SK-N-SH (cell line): ENCODE measurements at regions not wholly inside any gene's neighbourhood (a gene's known extent, or its start where the extent isn't known, plus 50 kb on each side); places are given as distances from the start of the nearest gene placed in this dataset.

Experiments
- ELF1 ChIP-seq: IDR thresholded peaks from 2 replicates; pipeline ENCODE4 v1.4.0; 2012
- EP300 ChIP-seq, 2 experiments: IDR thresholded peaks; 2 replicates each; pipeline versions ENCODE4 v1.4.0 to v1.6.1; 2012; ENCODE audit warnings: borderline replicate concordance in 1 of 2, low read depth in 1 of 2, low read length in 1 of 2
- GATA2 ChIP-seq: sonication (generic); formaldehyde crosslinking; IDR thresholded peaks from 2 replicates; pipeline ENCODE4 v1.5.0; 2020; ENCODE audit warnings: mild to moderate bottlenecking, missing genetic modification reagents
- POLR2AphosphoS5 ChIP-seq: IDR thresholded peaks from 2 replicates; pipeline ENCODE4 v1.6.1; 2012; ENCODE audit warnings: low read depth, low read length
- RAD21 ChIP-seq: IDR thresholded peaks from 2 replicates; pipeline ENCODE4 v1.6.1; 2012; ENCODE audit warnings: mild to moderate bottlenecking, low read length
- SMC3 ChIP-seq: IDR thresholded peaks from 2 replicates; pipeline ENCODE4 v1.6.1; 2012; ENCODE audit warnings: low read depth, low read length, improper control_type of control experiment
- TAF1 ChIP-seq: IDR thresholded peaks from 2 replicates; pipeline ENCODE4 v1.6.1; 2012; ENCODE audit warnings: low read depth, mild to moderate bottlenecking, low read length, moderate library complexity, borderline replicate concordance
- TEAD4 ChIP-seq: IDR thresholded peaks from 2 replicates; pipeline ENCODE4 v1.4.0; 2012; ENCODE audit warnings: mild to moderate bottlenecking, borderline replicate concordance; ENCODE audit not compliant: insufficient read depth
- YY1 ChIP-seq: IDR thresholded peaks from 2 replicates; pipeline ENCODE4 v1.4.0; 2012; ENCODE audit warnings: low read depth, mild to moderate bottlenecking
- TF ChIP-seq, protein P1 (sequence below): fragments of 200-600 bp; sonication (generic); IDR thresholded peaks from 2 replicates; pipeline ENCODE4 v1.6.1; 2017; ENCODE audit warnings: antibody characterized with exemption, mild to moderate bottlenecking, moderate library complexity
- TF ChIP-seq, protein P2 (sequence below): fragments of 150-350 bp; IDR thresholded peaks from 2 replicates; pipeline ENCODE4 v1.6.1; 2017; ENCODE audit warnings: antibody characterized with exemption, low read length, low read depth, borderline replicate concordance
- TF ChIP-seq, protein P3 (sequence below): fragments of 150-350 bp; IDR thresholded peaks from 2 replicates; pipeline ENCODE4 v1.6.1; 2016; ENCODE audit warnings: mild to moderate bottlenecking, low read depth, low read length

DNA sequence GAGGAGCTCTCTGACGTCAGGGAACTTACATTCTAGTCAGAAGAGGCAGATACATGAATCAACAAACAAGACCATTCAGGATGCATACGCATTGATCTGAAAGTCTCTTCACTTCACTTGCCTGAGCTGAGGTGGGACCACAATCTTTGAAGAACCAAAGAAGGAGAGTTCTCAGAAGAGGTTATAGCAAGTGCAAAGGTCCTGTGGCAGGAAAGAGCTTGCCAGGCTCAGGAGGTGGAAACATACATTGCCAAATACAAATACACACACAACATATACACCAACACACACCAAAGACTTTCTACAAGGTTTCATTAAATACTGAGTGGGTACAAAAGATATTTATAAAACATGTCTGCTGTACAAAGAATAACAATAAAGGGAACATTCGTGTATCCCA is 86.8 kb upstream of the GJB5 start:
- TF ChIP-seq EP300 (IDR thresholded peaks at IDR 0.05; ENCODE audit: borderline replicate concordance in 1 of 2, low read depth in 1 of 2, low read length in 1 of 2) (no peak), TAF1 (no peak), POLR2AphosphoS5 (no peak), SMC3 (no peak), YY1 (no peak), ELF1 (no peak), TEAD4 (no peak), RAD21 (no peak), GATA2 (CRISPR knock-in tag) (no peak)
- TF ChIP-seq, protein P1, sequence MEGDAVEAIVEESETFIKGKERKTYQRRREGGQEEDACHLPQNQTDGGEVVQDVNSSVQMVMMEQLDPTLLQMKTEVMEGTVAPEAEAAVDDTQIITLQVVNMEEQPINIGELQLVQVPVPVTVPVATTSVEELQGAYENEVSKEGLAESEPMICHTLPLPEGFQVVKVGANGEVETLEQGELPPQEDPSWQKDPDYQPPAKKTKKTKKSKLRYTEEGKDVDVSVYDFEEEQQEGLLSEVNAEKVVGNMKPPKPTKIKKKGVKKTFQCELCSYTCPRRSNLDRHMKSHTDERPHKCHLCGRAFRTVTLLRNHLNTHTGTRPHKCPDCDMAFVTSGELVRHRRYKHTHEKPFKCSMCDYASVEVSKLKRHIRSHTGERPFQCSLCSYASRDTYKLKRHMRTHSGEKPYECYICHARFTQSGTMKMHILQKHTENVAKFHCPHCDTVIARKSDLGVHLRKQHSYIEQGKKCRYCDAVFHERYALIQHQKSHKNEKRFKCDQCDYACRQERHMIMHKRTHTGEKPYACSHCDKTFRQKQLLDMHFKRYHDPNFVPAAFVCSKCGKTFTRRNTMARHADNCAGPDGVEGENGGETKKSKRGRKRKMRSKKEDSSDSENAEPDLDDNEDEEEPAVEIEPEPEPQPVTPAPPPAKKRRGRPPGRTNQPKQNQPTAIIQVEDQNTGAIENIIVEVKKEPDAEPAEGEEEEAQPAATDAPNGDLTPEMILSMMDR = no peak
- TF ChIP-seq, protein P2, sequence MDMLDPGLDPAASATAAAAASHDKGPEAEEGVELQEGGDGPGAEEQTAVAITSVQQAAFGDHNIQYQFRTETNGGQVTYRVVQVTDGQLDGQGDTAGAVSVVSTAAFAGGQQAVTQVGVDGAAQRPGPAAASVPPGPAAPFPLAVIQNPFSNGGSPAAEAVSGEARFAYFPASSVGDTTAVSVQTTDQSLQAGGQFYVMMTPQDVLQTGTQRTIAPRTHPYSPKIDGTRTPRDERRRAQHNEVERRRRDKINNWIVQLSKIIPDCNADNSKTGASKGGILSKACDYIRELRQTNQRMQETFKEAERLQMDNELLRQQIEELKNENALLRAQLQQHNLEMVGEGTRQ = no peak
- TF ChIP-seq, protein P3, sequence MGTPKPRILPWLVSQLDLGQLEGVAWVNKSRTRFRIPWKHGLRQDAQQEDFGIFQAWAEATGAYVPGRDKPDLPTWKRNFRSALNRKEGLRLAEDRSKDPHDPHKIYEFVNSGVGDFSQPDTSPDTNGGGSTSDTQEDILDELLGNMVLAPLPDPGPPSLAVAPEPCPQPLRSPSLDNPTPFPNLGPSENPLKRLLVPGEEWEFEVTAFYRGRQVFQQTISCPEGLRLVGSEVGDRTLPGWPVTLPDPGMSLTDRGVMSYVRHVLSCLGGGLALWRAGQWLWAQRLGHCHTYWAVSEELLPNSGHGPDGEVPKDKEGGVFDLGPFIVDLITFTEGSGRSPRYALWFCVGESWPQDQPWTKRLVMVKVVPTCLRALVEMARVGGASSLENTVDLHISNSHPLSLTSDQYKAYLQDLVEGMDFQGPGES = no peak
